K562 (cell line): ENCODE measurements at regions not wholly inside any gene's neighbourhood (a gene's known extent, or its start where the extent isn't known, plus 50 kb on each side); places are given as distances from the start of the nearest gene placed in this dataset.

Experiments
- CBX8 ChIP-seq: fragments of 200-600 bp; sonication (generic); IDR thresholded peaks from 2 replicates; pipeline ENCODE4 v1.6.1; 2012; ENCODE audit warnings: borderline replicate concordance, mixed run types, low read depth, mild to moderate bottlenecking, moderate library complexity, mixed read lengths, low read length, control low read depth, inconsistent platforms; ENCODE audit not compliant: poor library complexity, severe bottlenecking; ENCODE audit errors: extremely low read depth
- DPF2 ChIP-seq: fragments of 450-650 bp; IDR thresholded peaks from 2 replicates; pipeline ENCODE4 v1.6.1; 2016
- HDGF ChIP-seq: fragments of 450-650 bp; IDR thresholded peaks from 2 replicates; pipeline ENCODE4 v1.6.1; 2016
- HNRNPL ChIP-seq: fragments of 200-400 bp; formaldehyde crosslinking; IDR thresholded peaks from 2 replicates; pipeline ENCODE4 v1.6.1; 2017; ENCODE audit warnings: low read depth, mild to moderate bottlenecking, low read length
- KLF16 ChIP-seq: IDR thresholded peaks from 2 replicates; pipeline ENCODE4 v1.6.1; 2016; ENCODE audit warnings: antibody characterized with exemption
- MAFK ChIP-seq: IDR thresholded peaks from 2 replicates; pipeline ENCODE4 v1.6.1; 2011; ENCODE audit warnings: low read length, improper control_type of control experiment
- MED1 ChIP-seq: sonication (generic); formaldehyde crosslinking; IDR thresholded peaks from 2 replicates; pipeline ENCODE4 v1.8.1; 2023; ENCODE audit warnings: missing genetic modification reagents, borderline replicate concordance
- MTA1 ChIP-seq: fragments of 450-650 bp; IDR thresholded peaks from 2 replicates; pipeline ENCODE4 v1.6.1; 2017; ENCODE audit warnings: borderline replicate concordance
- NCOA2 ChIP-seq, 2 experiments: fragments of 450-650 bp; IDR thresholded peaks; 2 replicates each; pipeline ENCODE4 v1.6.1; 2018; ENCODE audit warnings: mild to moderate bottlenecking in 2 of 2, moderate library complexity in 1 of 2; ENCODE audit not compliant: partially characterized antibody in 2 of 2
- NCOR1 ChIP-seq: fragments of 450-650 bp; IDR thresholded peaks from 2 replicates; pipeline ENCODE4 v1.6.1; 2016; ENCODE audit warnings: mild to moderate bottlenecking, moderate library complexity
- RFX5 ChIP-seq: IDR thresholded peaks from 2 replicates; pipeline ENCODE4 v1.6.1; 2011; ENCODE audit warnings: low read depth, mild to moderate bottlenecking, improper control_type of control experiment, low read length
- STAG1 ChIP-seq: sonication (generic); formaldehyde crosslinking; IDR thresholded peaks from 2 replicates; pipeline ENCODE4 v1.5.0; 2020; ENCODE audit warnings: missing genetic modification reagents, borderline replicate concordance
- U2AF2 ChIP-seq: fragments of 200-400 bp; formaldehyde crosslinking; optimal IDR thresholded peaks from 2 replicates; pipeline ENCODE3; 2017; ENCODE audit warnings: low read depth, mild to moderate bottlenecking, low read length
- YBX1 ChIP-seq: fragments of 450-650 bp; IDR thresholded peaks from 2 replicates; pipeline ENCODE4 v1.7.1; 2016; ENCODE audit warnings: mild to moderate bottlenecking
- ZNF408 ChIP-seq: fragments of 250-450 bp; sonication (Bioruptor Pico); IDR thresholded peaks from 2 replicates; pipeline ENCODE4 v1.4.0; 2020; ENCODE audit warnings: low read depth, mild to moderate bottlenecking, moderate library complexity
- TF ChIP-seq, protein P1 (sequence below): sonication (generic); formaldehyde crosslinking; IDR thresholded peaks from 2 replicates; pipeline ENCODE4 v1.8.1; 2023; ENCODE audit warnings: missing genetic modification reagents, mild to moderate bottlenecking, borderline replicate concordance
- TF ChIP-seq, protein P2 (sequence below): fragments of 450-650 bp; conservative IDR thresholded peaks from 2 replicates; pipeline ENCODE4 v1.6.1; 2016; ENCODE audit warnings: missing genetic modification characterization, low read depth, mild to moderate bottlenecking, missing compliant biosample characterization, moderate library complexity
- TF ChIP-seq, protein P3 (sequence below), 2 experiments: fragments of 450-650 bp; conservative IDR thresholded peaks; 2 replicates each; pipeline ENCODE4 v1.6.1; 2017; ENCODE audit warnings: mild to moderate bottlenecking in 2 of 2, moderate library complexity in 2 of 2
- TF ChIP-seq, protein P4 (sequence below): IDR thresholded peaks from 2 replicates; pipeline ENCODE4 v1.6.1; 2014; ENCODE audit warnings: antibody characterized with exemption
- TF ChIP-seq, protein P5 (sequence below): fragments of 450-650 bp; formaldehyde crosslinking; IDR thresholded peaks from 2 replicates; pipeline ENCODE4 v1.4.0; 2022; ENCODE audit warnings: missing genetic modification characterization

DNA sequence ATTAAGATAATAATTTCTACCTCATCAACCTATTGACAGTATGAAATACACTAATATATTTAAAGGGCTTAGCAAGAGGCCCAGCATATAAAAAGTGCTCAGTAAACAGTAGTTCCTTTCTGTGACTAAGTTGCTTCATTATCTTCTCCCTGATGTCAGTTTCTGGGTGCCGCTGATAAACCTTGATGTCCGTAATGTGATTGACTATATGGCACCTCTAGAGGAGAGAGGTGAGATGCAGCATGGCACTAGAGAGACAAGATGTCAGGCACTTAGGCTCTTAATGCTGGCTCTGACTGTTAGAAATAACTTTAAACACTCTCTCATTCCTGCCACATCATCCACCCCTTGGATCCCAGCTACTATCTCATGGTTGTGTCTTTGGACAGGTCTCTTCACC is 455.9 kb upstream of the KLF4 start (continued):
- no peak for TF ChIP-seq RFX5
- TF ChIP-seq MED1 (CRISPR knock-in tag): no peak
- no peak for TF ChIP-seq MTA1
- TF ChIP-seq STAG1: no peak
- TF ChIP-seq CBX8: no peak
- TF ChIP-seq, protein P1, sequence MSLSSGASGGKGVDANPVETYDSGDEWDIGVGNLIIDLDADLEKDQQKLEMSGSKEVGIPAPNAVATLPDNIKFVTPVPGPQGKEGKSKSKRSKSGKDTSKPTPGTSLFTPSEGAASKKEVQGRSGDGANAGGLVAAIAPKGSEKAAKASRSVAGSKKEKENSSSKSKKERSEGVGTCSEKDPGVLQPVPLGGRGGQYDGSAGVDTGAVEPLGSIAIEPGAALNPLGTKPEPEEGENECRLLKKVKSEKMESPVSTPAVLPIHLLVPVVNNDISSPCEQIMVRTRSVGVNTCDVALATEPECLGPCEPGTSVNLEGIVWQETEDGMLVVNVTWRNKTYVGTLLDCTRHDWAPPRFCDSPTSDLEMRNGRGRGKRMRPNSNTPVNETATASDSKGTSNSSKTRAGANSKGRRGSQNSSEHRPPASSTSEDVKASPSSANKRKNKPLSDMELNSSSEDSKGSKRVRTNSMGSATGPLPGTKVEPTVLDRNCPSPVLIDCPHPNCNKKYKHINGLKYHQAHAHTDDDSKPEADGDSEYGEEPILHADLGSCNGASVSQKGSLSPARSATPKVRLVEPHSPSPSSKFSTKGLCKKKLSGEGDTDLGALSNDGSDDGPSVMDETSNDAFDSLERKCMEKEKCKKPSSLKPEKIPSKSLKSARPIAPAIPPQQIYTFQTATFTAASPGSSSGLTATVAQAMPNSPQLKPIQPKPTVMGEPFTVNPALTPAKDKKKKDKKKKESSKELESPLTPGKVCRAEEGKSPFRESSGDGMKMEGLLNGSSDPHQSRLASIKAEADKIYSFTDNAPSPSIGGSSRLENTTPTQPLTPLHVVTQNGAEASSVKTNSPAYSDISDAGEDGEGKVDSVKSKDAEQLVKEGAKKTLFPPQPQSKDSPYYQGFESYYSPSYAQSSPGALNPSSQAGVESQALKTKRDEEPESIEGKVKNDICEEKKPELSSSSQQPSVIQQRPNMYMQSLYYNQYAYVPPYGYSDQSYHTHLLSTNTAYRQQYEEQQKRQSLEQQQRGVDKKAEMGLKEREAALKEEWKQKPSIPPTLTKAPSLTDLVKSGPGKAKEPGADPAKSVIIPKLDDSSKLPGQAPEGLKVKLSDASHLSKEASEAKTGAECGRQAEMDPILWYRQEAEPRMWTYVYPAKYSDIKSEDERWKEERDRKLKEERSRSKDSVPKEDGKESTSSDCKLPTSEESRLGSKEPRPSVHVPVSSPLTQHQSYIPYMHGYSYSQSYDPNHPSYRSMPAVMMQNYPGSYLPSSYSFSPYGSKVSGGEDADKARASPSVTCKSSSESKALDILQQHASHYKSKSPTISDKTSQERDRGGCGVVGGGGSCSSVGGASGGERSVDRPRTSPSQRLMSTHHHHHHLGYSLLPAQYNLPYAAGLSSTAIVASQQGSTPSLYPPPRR (CRISPR knock-in tag): no peak
- TF ChIP-seq NCOA2 (IDR thresholded peaks at IDR 0.05; ENCODE audit: partially characterized antibody in 2 of 2): no peak
- TF ChIP-seq ZNF408 (CRISPR knock-in tag): no peak
- TF ChIP-seq, protein P2, sequence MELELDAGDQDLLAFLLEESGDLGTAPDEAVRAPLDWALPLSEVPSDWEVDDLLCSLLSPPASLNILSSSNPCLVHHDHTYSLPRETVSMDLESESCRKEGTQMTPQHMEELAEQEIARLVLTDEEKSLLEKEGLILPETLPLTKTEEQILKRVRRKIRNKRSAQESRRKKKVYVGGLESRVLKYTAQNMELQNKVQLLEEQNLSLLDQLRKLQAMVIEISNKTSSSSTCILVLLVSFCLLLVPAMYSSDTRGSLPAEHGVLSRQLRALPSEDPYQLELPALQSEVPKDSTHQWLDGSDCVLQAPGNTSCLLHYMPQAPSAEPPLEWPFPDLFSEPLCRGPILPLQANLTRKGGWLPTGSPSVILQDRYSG (tag): no peak
- TF ChIP-seq, protein P3, sequence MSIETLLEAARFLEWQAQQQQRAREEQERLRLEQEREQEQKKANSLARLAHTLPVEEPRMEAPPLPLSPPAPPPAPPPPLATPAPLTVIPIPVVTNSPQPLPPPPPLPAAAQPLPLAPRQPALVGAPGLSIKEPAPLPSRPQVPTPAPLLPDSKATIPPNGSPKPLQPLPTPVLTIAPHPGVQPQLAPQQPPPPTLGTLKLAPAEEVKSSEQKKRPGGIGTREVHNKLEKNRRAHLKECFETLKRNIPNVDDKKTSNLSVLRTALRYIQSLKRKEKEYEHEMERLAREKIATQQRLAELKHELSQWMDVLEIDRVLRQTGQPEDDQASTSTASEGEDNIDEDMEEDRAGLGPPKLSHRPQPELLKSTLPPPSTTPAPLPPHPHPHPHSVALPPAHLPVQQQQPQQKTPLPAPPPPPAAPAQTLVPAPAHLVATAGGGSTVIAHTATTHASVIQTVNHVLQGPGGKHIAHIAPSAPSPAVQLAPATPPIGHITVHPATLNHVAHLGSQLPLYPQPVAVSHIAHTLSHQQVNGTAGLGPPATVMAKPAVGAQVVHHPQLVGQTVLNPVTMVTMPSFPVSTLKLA (conservative IDR thresholded peaks at IDR 0.05): no peak
- no peak for TF ChIP-seq DPF2
- TF ChIP-seq, protein P4, sequence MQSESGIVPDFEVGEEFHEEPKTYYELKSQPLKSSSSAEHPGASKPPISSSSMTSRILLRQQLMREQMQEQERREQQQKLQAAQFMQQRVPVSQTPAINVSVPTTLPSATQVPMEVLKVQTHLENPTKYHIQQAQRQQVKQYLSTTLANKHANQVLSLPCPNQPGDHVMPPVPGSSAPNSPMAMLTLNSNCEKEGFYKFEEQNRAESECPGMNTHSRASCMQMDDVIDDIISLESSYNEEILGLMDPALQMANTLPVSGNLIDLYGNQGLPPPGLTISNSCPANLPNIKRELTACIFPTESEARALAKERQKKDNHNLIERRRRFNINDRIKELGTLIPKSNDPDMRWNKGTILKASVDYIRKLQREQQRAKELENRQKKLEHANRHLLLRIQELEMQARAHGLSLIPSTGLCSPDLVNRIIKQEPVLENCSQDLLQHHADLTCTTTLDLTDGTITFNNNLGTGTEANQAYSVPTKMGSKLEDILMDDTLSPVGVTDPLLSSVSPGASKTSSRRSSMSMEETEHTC: no peak
- TF ChIP-seq KLF16: no peak
- no peak for TF ChIP-seq U2AF2
- no peak for TF ChIP-seq MAFK
- TF ChIP-seq, protein P5, sequence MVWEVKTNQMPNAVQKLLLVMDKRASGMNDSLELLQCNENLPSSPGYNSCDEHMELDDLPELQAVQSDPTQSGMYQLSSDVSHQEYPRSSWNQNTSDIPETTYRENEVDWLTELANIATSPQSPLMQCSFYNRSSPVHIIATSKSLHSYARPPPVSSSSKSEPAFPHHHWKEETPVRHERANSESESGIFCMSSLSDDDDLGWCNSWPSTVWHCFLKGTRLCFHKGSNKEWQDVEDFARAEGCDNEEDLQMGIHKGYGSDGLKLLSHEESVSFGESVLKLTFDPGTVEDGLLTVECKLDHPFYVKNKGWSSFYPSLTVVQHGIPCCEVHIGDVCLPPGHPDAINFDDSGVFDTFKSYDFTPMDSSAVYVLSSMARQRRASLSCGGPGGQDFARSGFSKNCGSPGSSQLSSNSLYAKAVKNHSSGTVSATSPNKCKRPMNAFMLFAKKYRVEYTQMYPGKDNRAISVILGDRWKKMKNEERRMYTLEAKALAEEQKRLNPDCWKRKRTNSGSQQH (CRISPR knock-in tag): no peak
- no peak; the same call in 1 of the 2 replicates for TF ChIP-seq NCOR1
- TF ChIP-seq HNRNPL: no peak
- no peak for TF ChIP-seq YBX1
- no peak for TF ChIP-seq HDGF
